ENCODE measurements at regions not wholly inside any gene's neighbourhood (a gene's known extent, or its start where the extent isn't known, plus 50 kb on each side); places are given as distances from the start of the nearest gene placed in this dataset.

DNA sequence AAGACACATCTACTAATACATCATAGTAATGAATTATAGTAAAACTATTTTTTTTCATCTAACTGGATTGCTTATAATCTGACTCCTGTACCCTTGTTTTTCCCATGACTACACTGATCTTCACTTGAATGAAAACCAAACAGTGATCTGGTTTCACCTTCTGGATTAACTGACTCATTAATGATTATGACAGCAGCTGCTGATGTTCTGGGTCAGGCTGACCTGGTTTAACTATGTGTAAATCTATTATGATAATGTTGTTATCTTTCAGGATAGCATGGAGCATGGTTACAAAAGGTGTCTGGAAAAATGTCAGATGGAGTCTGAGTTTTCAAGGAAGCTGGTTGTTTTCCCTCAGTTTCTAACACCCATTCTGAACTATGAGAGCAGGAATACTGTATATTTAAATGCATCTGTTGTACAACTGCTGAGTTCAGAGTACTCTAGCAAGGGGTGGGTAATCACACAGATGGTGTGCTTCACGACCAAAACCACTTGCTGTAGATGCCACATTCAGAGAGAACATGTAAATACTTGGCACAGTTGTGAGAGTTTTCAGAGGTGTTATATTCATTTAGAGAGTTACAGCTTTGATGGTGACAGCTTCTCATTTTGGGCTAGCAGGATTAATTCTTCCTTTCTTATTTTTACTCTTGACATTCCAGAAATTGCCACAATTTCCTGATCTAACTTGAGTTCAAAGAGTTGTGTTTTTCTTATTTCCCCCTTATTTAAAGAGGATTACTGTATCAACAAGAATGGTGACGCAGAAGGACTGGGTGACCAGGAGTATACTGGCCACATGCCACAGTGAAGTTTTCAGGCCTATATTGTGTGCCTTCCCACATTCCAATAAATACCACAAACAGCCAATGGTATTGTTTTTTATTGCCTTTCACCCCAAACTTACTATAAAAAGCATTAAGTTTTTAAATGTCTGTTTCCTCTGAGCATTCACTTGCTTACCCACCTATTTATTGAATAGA is 249.7 kb upstream of the TET2 start:
- peak; percentile 10 for DNase-seq (ENCODE audit: low spot score)

DNA sequence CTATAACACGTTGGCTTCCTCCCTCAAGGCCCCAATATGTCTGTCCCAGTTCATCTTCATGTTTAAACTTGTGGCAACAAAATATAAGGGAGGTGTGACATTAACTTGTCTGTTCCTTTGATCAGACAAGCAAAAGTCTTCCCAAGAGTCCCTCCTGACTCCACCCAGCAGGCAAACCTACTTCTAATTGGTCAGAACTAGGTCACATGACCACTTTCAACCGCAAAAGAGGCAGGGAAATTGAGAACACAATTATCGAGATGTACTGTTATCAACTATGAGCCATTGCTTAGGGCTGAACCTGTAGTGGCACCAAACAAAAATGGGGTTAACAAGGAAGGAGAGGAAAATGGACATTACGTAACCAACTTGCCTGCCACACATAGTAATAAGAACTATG is 246.8 kb upstream of the TET2 start:
- no peak for DNase-seq (ENCODE audit: low spot score)

DNA sequence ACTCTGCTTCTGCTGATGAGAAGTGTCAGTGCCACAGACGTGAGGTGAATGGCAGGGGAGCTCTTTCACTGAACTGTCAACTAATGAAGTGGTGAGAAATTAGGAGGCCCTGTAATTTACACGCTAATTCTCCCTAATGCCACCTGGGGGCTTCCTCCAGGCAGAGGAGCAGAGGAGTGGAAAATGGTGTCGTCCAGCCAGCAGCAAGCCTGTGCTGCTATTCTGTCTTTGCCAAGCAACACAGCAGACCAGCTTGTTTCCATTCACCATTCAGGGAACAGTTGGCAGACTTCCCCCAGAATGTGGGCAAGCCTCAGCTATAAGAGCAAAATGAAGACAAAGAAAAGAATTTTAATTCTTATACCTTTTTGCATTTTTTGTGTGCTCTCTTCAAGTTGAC is 245.2 kb upstream of the TET2 start:
- DNase-seq (ENCODE audit: low spot score), result peak; percentile 62

DNA sequence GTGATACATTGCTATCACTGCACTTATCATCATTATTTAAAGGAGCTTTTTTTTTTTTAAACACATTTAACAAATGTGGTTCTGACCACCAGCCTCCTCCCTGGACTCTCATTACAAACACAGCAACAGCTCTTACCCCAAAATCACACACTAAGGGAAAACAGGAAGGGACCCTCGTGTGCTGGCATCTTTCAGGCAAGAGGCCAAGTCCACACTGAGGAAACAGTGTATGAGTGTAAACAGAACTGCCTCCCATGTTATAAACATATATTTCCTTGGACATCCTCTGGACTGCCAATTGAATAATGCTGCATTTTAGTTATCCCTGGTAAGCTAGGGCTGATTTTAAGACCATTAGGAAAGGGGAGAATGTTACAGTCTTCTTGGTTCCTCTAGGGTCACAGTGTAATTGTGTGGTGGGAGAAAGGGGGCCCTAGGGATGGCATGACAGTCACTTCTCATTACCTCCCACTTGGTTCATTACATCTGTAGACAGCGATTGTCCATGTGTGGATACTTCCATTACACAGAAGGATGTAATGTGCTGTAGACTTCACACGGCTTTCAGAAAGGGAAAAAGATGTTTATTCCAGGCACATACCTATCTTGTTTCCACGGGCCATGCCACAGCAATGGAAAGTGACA is 244.6 kb upstream of the TET2 start:
- DNase-seq (ENCODE audit: low spot score), result peak; percentile 37

DNA sequence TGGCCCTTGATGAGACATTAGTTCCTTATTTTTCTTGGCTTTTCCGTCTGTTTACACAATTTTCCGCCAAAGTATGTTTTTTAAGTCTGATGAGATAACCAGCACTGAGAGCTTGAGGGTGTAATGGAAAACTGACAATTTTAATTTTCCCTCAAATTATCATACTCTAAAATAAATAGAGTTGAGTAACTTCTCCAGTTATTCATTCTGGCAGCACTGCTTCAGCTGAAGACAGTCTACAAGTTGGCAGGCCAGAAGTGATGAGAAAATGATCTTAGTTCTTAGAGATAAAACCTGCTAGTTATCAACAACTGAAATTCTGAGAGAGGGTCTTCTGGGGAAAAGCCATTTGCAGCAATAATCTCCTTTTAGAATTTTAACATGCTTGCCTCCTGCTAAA is 241.6 kb upstream of the TET2 start:
- no peak for DNase-seq (ENCODE audit: low spot score)

DNA sequence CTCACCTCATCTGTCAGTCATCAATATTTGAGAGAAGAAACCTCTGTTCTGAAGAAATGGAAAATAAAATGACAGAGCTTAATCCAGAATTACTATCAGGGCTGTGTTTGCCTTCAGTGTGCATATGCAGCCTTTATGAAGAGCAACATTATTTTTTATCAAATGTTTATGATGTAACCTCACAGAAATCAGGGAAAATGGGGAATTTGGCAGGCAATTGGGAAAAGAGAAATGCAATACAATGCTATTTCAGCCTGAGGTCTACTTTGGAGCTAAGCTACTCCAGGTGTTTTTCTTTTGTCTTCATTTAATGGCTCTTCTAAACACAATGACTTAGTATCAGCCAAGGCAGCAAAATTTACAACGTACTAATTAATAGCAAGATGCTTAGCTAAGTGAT is 241.1 kb upstream of the TET2 start:
- no peak for DNase-seq (ENCODE audit: low spot score)

DNA sequence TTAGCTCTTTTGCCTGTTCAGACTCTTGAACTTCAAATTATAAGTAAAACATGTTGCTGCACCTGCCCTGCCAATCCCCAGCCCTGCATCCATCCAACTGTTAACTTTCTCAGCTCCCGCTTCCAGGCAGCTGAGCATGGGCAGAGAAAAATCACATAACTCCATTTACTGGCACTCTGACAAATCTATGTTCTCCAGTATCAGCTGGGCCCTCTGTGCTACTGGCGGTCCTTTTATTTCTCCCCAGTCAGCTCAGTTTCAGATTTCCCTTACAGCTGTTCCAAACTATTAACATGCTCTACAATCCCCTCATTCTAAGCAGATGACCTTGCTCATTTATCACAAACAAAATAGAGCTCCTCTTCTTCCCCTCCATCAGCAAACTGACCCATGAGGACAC is 240.4 kb upstream of the TET2 start:
- no peak for DNase-seq (ENCODE audit: low spot score)

DNA sequence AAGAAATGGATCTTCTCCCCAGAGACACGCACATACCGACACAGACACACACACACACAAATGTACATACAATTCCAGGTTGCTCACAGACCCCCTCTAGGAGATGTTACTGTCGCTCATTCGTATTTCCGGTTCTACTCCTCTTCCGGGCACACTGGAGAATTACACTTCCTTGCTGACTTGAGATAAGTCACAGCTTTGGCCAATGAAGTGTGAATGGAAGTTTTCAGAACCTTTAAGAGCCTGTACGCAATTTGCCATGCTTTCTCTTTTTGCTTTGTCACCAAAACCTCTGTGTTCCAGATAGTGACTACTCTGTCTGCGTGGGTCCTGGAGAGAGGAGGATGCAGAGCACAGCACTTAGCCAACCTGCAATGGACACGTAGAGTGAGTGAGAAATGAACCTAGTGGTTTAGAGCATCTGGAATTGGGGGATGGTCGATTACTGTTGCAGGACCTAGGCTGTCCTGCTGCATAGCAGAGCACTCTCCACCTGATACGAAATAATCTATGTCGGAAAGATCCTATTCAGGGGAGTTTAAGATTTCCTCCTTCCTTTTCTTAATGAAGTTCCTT is 239.5 kb upstream of the TET2 start:
- no peak for DNase-seq (ENCODE audit: low spot score)

DNA sequence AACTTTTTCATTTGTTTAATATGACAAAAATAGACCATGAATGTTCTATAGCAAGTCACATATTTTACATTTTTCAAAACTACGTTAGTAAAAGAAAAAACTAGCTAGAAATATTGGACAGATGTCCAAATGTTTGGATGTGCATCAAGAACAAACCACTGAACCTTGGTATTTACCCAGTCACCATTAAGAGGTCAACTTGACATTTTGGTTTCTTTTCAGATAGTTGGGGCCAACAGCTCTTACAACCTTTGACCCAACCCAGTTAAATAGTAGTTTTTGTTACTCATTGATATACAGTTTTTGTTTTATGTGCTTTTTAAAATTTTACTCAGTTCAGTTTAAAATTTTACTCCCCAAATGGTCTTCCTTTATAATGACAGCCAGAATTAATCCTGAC is 238.7 kb upstream of the TET2 start:
- no peak for DNase-seq (ENCODE audit: low spot score)

DNA sequence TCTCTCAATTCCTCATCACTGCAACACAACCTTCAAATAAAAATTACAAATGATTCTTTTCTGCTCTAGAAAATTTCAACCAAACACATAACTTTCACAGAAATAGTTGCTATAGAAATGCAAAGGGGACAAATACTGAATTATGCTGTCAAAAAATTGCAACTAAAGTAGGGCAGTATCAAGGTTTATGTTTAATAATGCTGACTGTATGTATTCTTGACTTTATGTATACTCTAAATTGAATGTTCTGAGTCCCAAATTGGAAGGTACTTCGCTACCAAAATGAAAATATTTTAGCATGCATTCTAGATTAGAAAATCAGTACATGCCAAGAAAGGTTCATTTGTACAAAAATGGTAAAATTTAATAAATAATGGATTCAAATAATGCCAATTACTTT is 237.3 kb upstream of the TET2 start:
- DNase-seq (ENCODE audit: low spot score), result no peak

DNA sequence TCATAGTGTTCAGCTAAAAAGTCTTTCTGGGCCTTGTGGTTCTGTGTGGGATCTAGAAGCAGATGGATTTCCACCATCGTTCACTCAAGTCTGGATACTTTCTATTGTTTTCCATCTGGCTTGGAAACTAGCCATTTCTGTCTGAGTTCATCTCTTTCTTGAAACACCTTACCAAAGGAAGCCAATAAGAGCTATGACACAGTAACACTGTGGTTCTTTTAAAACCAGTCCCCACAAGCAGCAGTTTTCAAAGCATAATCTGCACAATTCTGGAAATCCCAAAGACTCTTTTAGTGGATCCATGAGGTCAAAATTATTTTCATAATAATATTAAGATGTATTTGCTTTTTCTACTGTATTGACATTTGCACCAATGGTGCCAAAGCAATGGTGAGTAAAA is 234.2 kb upstream of the TET2 start:
- no peak for DNase-seq (ENCODE audit: low spot score)

DNA sequence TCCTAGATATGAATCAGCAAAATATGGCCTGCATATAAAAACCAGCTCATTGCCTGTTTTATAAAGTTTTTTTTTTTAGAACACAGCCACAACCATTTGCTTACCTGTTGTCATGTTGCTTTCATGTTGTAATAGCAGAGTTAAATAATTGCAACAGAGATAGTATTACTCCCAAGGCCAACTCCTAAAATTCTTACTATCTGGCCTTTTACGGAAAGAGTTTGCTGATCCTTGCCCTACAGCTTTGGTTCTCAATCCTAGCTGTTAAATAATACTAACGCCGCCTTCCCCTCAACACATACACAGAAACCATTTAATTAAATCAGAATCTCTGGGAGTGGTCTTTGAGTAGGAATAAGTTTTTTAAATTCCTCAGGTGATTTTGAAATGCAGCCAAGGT is 231.3 kb upstream of the TET2 start:
- no peak for DNase-seq (ENCODE audit: low spot score)

DNA sequence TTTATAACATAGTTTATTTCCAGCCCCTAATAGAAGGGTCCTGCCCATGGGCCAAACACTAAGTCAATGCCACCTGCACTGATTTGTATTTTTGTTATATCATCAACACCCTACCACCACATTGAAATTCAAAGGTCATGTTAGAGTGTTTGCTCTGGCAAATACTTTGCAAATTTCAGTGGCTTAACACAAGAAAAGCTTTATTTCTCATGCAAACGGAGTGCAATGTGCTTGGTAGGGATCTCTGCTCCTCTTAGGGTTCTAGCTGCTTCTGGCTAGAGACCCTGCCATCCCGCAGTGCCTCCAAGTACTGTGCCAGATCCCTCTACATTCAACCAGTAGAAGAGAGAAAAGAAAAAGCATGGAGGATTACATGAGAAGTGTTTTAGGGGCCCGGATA is 230.8 kb upstream of the TET2 start:
- no peak for DNase-seq (ENCODE audit: low spot score)

DNA sequence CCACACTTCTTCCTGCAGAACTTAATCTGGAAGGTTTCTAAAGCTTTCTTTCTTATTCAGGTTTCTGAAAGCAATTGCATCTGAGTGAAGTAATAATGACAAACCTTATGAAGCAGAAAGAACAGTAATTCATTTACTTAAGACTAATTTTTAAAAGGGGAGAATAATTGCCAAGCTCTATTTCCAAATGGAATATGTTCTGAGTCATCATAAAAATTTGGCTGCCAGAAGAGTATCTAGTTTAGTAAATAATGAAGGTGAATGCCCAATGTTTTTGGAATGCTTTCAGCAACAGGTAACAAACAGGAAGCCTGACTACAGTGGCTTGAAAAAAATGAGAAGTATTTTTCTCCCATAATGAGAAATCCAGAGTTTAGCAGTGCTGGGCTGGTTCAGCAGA is 227.3 kb upstream of the TET2 start:
- no peak for DNase-seq (ENCODE audit: low spot score)

DNA sequence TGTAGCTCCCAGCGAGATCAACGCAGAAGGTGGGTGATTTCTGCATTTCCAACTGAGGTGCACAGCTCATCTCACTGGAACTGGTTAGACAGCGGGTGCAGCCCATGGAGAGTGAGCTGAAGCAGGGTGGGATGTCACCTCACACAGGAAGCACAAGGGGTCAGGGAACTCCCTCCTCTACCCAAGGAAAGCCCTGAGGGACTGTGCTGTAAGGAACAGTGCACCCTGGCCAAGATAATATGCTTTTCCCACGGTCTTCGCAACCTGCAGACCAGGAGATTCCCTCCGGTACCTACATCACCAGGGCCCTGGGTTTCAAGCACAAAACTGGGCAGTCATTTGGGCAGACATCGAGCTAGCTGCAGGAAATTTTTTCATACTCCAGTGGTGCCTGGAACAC is 216.4 kb upstream of the TET2 start:
- no peak for DNase-seq (ENCODE audit: low spot score)

DNA sequence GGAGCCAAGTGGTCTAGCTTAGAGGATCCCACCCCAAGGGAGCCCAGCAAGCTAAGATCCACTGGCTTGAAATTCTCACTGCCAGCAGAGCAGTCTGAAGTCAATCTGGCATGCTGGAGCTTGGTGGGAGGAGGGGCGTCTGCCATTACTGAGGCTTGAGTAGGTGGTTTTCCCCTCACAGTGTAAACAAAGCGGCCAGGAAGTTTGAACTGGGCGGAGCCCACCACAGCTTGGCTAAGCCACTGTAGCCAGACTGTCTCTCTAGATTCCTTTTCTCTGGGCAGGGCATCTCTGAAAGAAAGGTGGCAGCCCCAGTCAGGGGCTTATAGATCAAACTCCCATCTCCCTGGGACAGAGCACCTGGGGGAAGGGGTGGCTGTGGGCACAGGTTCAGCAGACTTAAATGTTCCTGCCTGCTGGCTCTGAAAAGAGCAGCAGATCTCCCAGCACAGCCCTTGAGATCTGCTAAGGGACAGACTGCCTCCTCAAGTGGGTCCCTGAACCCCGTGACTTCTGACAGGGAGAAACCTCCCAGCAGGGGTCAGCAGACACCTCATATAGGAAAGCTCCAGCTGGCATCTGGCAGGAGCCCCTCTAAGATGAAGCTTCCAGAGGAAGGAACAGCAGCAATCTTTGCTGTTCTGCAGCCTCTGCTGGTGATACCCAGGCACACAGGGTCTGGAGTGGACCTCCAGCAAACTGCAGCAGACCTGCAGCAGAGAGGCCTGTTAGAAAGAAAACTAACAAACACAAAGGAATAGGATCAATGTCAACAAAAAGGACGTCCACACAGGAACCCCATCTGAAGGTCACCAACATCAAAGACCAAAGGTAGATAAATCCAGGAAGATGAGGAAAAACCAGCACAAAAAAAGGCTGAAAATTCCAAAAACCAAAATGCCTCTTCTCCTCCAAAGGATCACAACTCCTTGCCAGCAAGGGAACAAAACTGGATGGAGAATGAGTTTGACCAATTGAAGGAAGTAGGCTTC is 215.6 kb upstream of the TET2 start:
- DNase-seq (ENCODE audit: low spot score), result peak; percentile 68

DNA sequence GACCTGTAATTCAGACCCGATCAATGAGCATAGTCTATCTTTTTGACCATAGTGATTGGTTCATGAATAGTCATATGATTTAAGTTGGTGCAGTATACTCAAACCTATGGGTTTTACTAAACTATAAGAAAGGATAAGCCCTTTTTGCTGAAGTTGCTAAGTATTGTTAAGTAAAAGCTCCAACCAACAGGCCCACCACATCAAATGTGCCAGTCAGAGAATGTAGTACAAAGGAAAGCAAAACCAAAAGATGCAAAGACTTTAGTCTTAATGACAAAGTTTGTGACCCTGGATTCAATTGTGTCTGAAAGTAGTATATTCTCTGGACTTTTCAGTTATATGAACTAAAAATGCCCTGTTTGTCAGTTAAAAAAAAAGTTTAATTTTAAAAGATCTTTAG is 208.1 kb upstream of the TET2 start:
- no peak for DNase-seq (ENCODE audit: low spot score)

DNA sequence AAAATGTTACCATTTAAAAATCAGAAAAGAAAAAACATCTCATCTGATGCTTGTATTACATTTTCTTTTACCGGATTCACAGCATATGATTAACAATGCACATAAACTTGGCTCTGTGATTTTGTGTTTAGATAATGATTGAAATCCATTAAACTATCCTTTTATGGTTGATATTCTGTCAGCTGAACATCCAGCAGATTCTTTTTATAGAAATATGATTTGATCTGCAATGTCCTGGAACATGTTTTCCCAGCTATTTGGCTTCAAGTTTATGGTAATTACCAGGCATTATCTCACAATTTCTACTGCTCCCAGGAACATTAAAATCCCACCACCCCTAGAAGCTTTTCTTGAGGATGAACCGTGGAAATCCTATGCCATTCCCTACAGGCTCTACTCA is 205.7 kb upstream of the TET2 start:
- no peak for DNase-seq (ENCODE audit: low spot score)

DNA sequence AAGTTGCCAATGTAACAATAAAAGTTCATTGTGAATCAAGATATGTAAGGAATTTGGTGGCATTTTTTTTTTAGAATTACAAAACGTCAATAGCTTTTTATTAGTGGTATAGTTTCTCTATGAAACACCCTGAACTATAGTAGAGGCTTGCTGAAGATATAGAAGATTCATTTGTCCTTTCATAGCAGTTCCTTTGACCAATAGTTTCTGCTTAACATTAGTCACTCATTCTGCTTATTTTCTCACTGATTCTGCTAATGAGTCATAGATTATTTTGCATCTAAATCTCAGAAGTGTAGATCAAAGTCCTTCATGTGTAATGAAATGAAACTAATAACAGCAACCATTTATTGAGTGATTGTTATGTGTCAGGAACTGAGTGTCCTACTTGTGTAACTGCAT is 205.0 kb upstream of the TET2 start:
- no peak for DNase-seq (ENCODE audit: low spot score)

DNA sequence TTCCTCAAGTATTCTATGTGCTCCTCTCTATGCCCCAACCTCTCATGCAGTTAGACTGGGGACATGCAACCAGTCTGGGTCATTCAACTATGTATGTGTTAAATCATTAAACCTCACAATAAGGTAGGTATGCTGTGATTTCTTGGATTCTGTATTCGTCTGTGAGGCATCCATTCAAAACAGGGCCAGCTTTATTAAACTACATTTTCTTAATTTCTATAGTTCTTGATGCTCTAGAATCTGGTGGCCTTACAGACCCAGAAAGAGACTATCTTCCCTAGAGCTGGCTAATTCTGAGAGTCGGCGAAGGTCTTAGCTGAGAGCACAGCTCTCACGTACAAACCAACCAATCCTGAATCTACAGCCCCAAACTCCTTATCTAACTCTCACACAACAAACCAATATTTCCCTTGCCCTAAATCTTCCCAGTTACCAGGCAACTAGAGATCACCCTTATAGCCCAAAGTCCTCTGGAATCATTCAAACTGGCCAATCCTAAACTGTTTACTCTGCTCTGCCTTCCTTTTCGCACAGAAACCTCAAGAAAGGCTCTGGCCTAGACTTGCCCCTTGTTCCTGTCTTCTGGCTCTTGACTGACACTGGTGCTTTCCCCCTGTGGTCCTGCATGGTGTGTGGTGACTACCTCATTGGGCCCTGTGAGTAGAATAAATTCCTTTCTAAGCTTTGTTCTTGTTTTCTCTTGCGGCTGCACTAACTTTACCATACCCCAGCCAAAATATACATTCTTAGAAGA is 203.5 kb upstream of the TET2 start:
- DNase-seq (ENCODE audit: low spot score), result no peak

DNA sequence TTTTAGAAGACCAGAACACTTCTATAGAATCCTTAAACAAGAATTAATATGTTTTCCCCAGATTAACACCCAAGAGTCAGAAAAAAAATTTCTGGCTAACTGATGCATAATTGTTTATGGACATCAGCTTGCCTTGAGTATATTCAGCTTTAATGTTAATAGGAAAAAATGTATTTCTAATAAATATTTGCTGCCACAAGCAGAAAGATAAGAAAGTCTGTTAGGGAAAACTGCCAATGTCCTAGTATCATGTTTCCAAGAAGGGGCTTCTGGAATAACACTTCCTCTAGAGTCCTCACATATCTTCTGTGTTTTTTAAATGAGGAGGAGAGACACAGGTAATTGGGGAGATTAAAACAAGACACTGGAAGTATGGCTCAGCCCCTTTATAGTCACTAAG is 202.1 kb upstream of the TET2 start:
- no peak for DNase-seq (ENCODE audit: low spot score)

All from H4 (cell line).